SK-N-SH (cell line): ENCODE measurements at regions not wholly inside any gene's neighbourhood (a gene's known extent, or its start where the extent isn't known, plus 50 kb on each side); places are given as distances from the start of the nearest gene placed in this dataset.

Experiments
- CTCF ChIA-PET: fragments of 300-600, 350-600 bp; formaldehyde crosslinking; extraction: SDS; loops from one replicate; lab custom pipeline; 2021; lab: Yijun Ruan, JAX
- POLR2A ChIA-PET: fragments of 350-600 bp; sonication (Branson Sonifier 250); formaldehyde crosslinking; extraction: SDS; loops from one replicate; lab custom pipeline; 2020; ENCODE audit warnings: antibody characterized with exemption, inconsistent platforms; lab: Yijun Ruan, JAX
- DNase-seq: peaks from one replicate; pipeline ENCODE4 v3.0.0; 2012
- H2AFZ ChIP-seq: fragments of 200-600 bp; sonication (generic); 2 replicates; pipeline ENCODE4 v1.8.1; 2016; ENCODE audit warnings: antibody characterized with exemption, mild to moderate bottlenecking, low read depth
- H3F3A ChIP-seq: fragments of 200-600 bp; sonication (generic); replicated peaks from 2 replicates; pipeline ENCODE3; 2016; ENCODE audit warnings: antibody characterized with exemption, mild to moderate bottlenecking; ENCODE audit not compliant: insufficient read depth
- H3K27ac ChIP-seq, 2 experiments: fragments of 200-500 bp in 1 of 2; fragments of 200-600 bp in 1 of 2; sonication (Bioruptor generic) in 1 of 2; sonication (generic), shearing (Covaris generic) in 1 of 2; 2 replicates each; pipeline versions ENCODE4 v1.5.1 to v1.6.1; 2014 to 2016; ENCODE audit warnings: low read depth in 2 of 2, inconsistent platforms in 1 of 2, low read length in 1 of 2, mild to moderate bottlenecking in 1 of 2, mixed read lengths in 1 of 2
- H3K27me3 ChIP-seq: fragments of 200-600 bp; sonication (generic), shearing (Covaris generic); 2 replicates; pipeline ENCODE4 v1.6.1; 2016; ENCODE audit warnings: mixed run types; ENCODE audit not compliant: insufficient read depth
- H3K36me3 ChIP-seq, 2 experiments: fragments of 200-500 bp in 1 of 2; fragments of 200-600 bp in 1 of 2; sonication (Bioruptor generic) in 1 of 2; sonication (generic) in 1 of 2; replicated peaks in 1 of 2; 2 replicates each; pipeline versions ENCODE3 to v1.5.1; 2014 to 2016; ENCODE audit warnings: low read length in 1 of 2, mild to moderate bottlenecking in 1 of 2; ENCODE audit not compliant: insufficient read depth in 2 of 2, control insufficient read depth in 1 of 2
- H3K4me1 ChIP-seq, 2 experiments: fragments of 200-500 bp in 1 of 2; fragments of 200-600 bp in 1 of 2; sonication (Bioruptor generic) in 1 of 2; sonication (generic), shearing (Covaris generic) in 1 of 2; 2 replicates each; pipeline versions ENCODE4 v1.5.1 to v1.6.1; 2014 to 2016; ENCODE audit warnings: low read depth in 1 of 2, low read length in 1 of 2, mixed run types in 1 of 2; ENCODE audit not compliant: insufficient read depth in 2 of 2, control insufficient read depth in 1 of 2
- H3K4me2 ChIP-seq: fragments of 200-600 bp; sonication (generic), shearing (Covaris generic); 2 replicates; pipeline ENCODE4 v1.6.1; 2017; ENCODE audit warnings: mixed run types
- H3K4me3 ChIP-seq, 2 experiments: fragments of 200-500 bp in 1 of 2; fragments of 200-600 bp in 1 of 2; sonication (Bioruptor generic) in 1 of 2; sonication (generic), shearing (Covaris generic) in 1 of 2; 2 replicates each; pipeline versions ENCODE4 v1.5.1 to v1.8.1; 2014 to 2016; ENCODE audit warnings: low read depth in 2 of 2, inconsistent platforms in 1 of 2, low read length in 1 of 2, mild to moderate bottlenecking in 1 of 2, mixed read lengths in 1 of 2, moderate library complexity in 1 of 2
- H3K79me2 ChIP-seq: fragments of 200-600 bp; sonication (generic); 2 replicates; pipeline ENCODE4 v1.8.1; 2017; ENCODE audit warnings: mild to moderate bottlenecking; ENCODE audit not compliant: insufficient read depth
- H3K9ac ChIP-seq: fragments of 200-600 bp; sonication (generic); 2 replicates; pipeline ENCODE4 v1.6.1; 2017; ENCODE audit warnings: mixed run types
- H3K9me2 ChIP-seq: fragments of 200-600 bp; sonication (generic); 2 replicates; pipeline ENCODE4 v1.6.1; 2017; ENCODE audit warnings: mixed run types
- H3K9me3 ChIP-seq: fragments of 200-600 bp; sonication (generic); 2 replicates; pipeline ENCODE4 v1.6.1; 2017; ENCODE audit warnings: mixed run types, mild to moderate bottlenecking, moderate library complexity
- H4K20me1 ChIP-seq: fragments of 200-600 bp; sonication (generic); 2 replicates; pipeline ENCODE4 v1.6.1; 2017; ENCODE audit warnings: mild to moderate bottlenecking, mixed run types; ENCODE audit not compliant: insufficient read depth
- CHD2 ChIP-seq: fragments of 150-350 bp; IDR thresholded peaks from 2 replicates; pipeline ENCODE4 v1.6.1; 2018; ENCODE audit warnings: low read length; ENCODE audit not compliant: partially characterized antibody
- CTCF ChIP-seq: fragments of 200-600 bp; sonication (generic); IDR thresholded peaks from 2 replicates; pipeline ENCODE4 v1.6.1; 2017; ENCODE audit warnings: antibody characterized with exemption, mild to moderate bottlenecking, moderate library complexity
- ELF1 ChIP-seq: IDR thresholded peaks from 2 replicates; pipeline ENCODE4 v1.4.0; 2012
- EZH2phosphoT487 ChIP-seq: fragments of 200-600 bp; sonication (generic); IDR thresholded peaks from 2 replicates; pipeline ENCODE4 v1.6.1; 2017; ENCODE audit warnings: low read depth, mixed run types, mild to moderate bottlenecking, antibody characterized with exemption, moderate library complexity, borderline replicate concordance
- FOSL2 ChIP-seq: IDR thresholded peaks from 2 replicates; pipeline ENCODE4 v1.4.0; 2012; ENCODE audit warnings: low read depth, mild to moderate bottlenecking, moderate library complexity, borderline replicate concordance
- FOXM1 ChIP-seq: IDR thresholded peaks from 2 replicates; pipeline ENCODE4 v1.4.0; 2012; ENCODE audit warnings: low read depth, mild to moderate bottlenecking
- GABPA ChIP-seq: IDR thresholded peaks from 2 replicates; pipeline ENCODE4 v1.4.0; 2012; ENCODE audit warnings: low read depth, mild to moderate bottlenecking
- GATA2 ChIP-seq: sonication (generic); formaldehyde crosslinking; IDR thresholded peaks from 2 replicates; pipeline ENCODE4 v1.5.0; 2020; ENCODE audit warnings: mild to moderate bottlenecking, missing genetic modification reagents
- JUND ChIP-seq: IDR thresholded peaks from 2 replicates; pipeline ENCODE4 v1.4.0; 2012
- NFIC ChIP-seq: IDR thresholded peaks from 2 replicates; pipeline ENCODE4 v1.4.0; 2012; ENCODE audit warnings: borderline replicate concordance
- NRF1 ChIP-seq: IDR thresholded peaks from 2 replicates; pipeline ENCODE4 v1.6.1; 2012; ENCODE audit warnings: low read depth, mild to moderate bottlenecking, low read length
- RCOR1 ChIP-seq: fragments of 150-350 bp; IDR thresholded peaks from 2 replicates; pipeline ENCODE4 v1.6.1; 2017; ENCODE audit warnings: antibody characterized with exemption, low read length
- RFX5 ChIP-seq: IDR thresholded peaks from 2 replicates; pipeline ENCODE4 v1.6.1; 2012; ENCODE audit warnings: mild to moderate bottlenecking, improper control_type of control experiment, low read length
- RXRA ChIP-seq: IDR thresholded peaks from 2 replicates; pipeline ENCODE4 v1.4.0; 2012; ENCODE audit warnings: low read depth, mild to moderate bottlenecking, borderline replicate concordance
- SIN3A ChIP-seq: IDR thresholded peaks from 2 replicates; pipeline ENCODE4 v1.6.1; 2012; ENCODE audit warnings: low read depth, mild to moderate bottlenecking, low read length, moderate library complexity, borderline replicate concordance
- TAF1 ChIP-seq: IDR thresholded peaks from 2 replicates; pipeline ENCODE4 v1.6.1; 2012; ENCODE audit warnings: low read depth, mild to moderate bottlenecking, low read length, moderate library complexity, borderline replicate concordance
- TEAD4 ChIP-seq: IDR thresholded peaks from 2 replicates; pipeline ENCODE4 v1.4.0; 2012; ENCODE audit warnings: mild to moderate bottlenecking, borderline replicate concordance; ENCODE audit not compliant: insufficient read depth
- YY1 ChIP-seq: IDR thresholded peaks from 2 replicates; pipeline ENCODE4 v1.4.0; 2012; ENCODE audit warnings: low read depth, mild to moderate bottlenecking
- ZBTB33 ChIP-seq: IDR thresholded peaks from 2 replicates; pipeline ENCODE4 v1.4.0; 2012; ENCODE audit warnings: low read depth, borderline replicate concordance
- WGBS: methylation state at CpG from one replicate; pipeline ENCODE4 v1.1.6; 2017; ENCODE audit warnings: low lambda C conversion rate; 5-methylcytosine and 5-hydroxymethylcytosine counted together

GRCh38 chr12:48420039-48420775 is 52.2 kb upstream of the ANP32D start:
- Histone ChIP-seq H3K9me3 (no peaks in the 10 kb centered on the region), H3K9ac (no peak overlapping the region), H3K36me3 (no peaks in the 10 kb centered on the region), H2AFZ (no peak overlapping the region), H3K4me2 (no peak overlapping the region), H3K4me1 (no peaks in the 10 kb centered on the region), H3K4me3 (no peak overlapping the region), H3K27ac (no peak overlapping the region), H3K9me2 (no peaks in the 10 kb centered on the region), H4K20me1 (no peaks in the 10 kb centered on the region), H3K27me3 (no peaks in the 10 kb centered on the region), H3F3A (no peaks in the 10 kb centered on the region), H3K79me2 (no peaks in the 10 kb centered on the region)
- TF ChIP-seq ELF1 (no peak), TEAD4 (no peak), GABPA (no peak), TAF1 (no peak), ZBTB33 (no peak), GATA2 (no peak)
- under 1% methylated on average over 3 of the region's 3 CpGs for WGBS
- CTCF ChIA-PET = no interaction called here
- POLR2A ChIA-PET = no interaction called here
- no peak for DNase-seq

- H3K27me3 ChIP-seq = no peaks in the 10 kb centered on the region
- ChIA-PET CTCF (no interaction called here), POLR2A (no interaction called here)
- H3K4me1 ChIP-seq = no peaks in the 10 kb centered on the region
- H2AFZ ChIP-seq = no peak overlapping the region
- TF ChIP-seq GATA2 (no peak), ZBTB33 (no peak), CHD2 (no peak), NRF1 (no peak), RFX5 (no peak), CTCF (no peak), RCOR1 (no peak), FOSL2 (no peak), JUND (no peak), TEAD4 (no peak), RXRA (no peak), FOXM1 (no peak), YY1 (no peak), NFIC (no peak), EZH2phosphoT487 (no peak), SIN3A (no peak)
- no peak overlapping the region for H3K4me3 ChIP-seq
- no peaks in the 10 kb centered on the region for H3K9me2 ChIP-seq
- no peak overlapping the region for H3K4me2 ChIP-seq
- WGBS = 4% methylated on average over 1 of the region's 1 CpG
- no peaks in the 10 kb centered on the region for H3K9me3 ChIP-seq
- no peaks in the 10 kb centered on the region for H3K79me2 ChIP-seq
- no peaks in the 10 kb centered on the region for H3F3A ChIP-seq
- no peak overlapping the region for H3K9ac ChIP-seq
- no peak for DNase-seq
- H3K36me3 ChIP-seq = no peaks in the 10 kb centered on the region
- no peak overlapping the region for H3K27ac ChIP-seq
- H4K20me1 ChIP-seq = no peaks in the 10 kb centered on the region
These were observed 50.3 kb upstream of the ANP32D start for GRCh38 chr12:48422060-48422459.
